Spleen (tissue), 7 donors: ENCODE measurements at regions not wholly inside any gene's neighbourhood (a gene's known extent, or its start where the extent isn't known, plus 50 kb on each side); places are given as distances from the start of the nearest gene placed in this dataset.

Experiments
- POLR2A ChIP-seq, 3 donors: fragments of 450-650 bp; IDR thresholded peaks; one replicate each; pipeline ENCODE4 v1.5.1; 2017; ENCODE audit warnings: antibody characterized with exemption in 3 of 3, mild to moderate bottlenecking in 1 of 3
- TF ChIP-seq, protein P1 (sequence below), 11 experiments: fragments of 200-600 bp in 7 of 11; fragments of 450-650 bp in 4 of 11; sonication (generic) in 4 of 11; IDR thresholded peaks in 8 of 11; conservative IDR thresholded peaks in 3 of 11; 1 replicate in 7 of 11; 2 replicates in 4 of 11; pipeline versions ENCODE4 v1.4.0 to v1.8.0; 2016 to 2021; ENCODE audit warnings: antibody characterized with exemption in 11 of 11, inconsistent platforms in 4 of 11, mild to moderate bottlenecking in 1 of 11
- donor health status: DM: no; HTN: no; CAD: no; lungs with moderate emphysema.
- donor health status: DM: no; HTN: no; CAD: no.
- donor health status: DM: no; HTN: no; CAD: no.

- TF ChIP-seq, protein P1, sequence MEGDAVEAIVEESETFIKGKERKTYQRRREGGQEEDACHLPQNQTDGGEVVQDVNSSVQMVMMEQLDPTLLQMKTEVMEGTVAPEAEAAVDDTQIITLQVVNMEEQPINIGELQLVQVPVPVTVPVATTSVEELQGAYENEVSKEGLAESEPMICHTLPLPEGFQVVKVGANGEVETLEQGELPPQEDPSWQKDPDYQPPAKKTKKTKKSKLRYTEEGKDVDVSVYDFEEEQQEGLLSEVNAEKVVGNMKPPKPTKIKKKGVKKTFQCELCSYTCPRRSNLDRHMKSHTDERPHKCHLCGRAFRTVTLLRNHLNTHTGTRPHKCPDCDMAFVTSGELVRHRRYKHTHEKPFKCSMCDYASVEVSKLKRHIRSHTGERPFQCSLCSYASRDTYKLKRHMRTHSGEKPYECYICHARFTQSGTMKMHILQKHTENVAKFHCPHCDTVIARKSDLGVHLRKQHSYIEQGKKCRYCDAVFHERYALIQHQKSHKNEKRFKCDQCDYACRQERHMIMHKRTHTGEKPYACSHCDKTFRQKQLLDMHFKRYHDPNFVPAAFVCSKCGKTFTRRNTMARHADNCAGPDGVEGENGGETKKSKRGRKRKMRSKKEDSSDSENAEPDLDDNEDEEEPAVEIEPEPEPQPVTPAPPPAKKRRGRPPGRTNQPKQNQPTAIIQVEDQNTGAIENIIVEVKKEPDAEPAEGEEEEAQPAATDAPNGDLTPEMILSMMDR (IDR thresholded peaks at IDR 0.05 in 8 of 11, conservative IDR thresholded peaks at IDR 0.05 in 3 of 11), result no peak
- TF ChIP-seq POLR2A (IDR thresholded peaks at IDR 0.05), result no peak
Measured at GRCh38 chr9:117494401-117495090, 79.7 kb upstream of the ASTN2 start.
